ENCODE measurements at regions not wholly inside any gene's neighbourhood (a gene's known extent, or its start where the extent isn't known, plus 50 kb on each side); places are given as distances from the start of the nearest gene placed in this dataset.

GRCh38 chr14:89544636-89545301 lies 127.7 kb upstream of the FOXN3 start:
- CTCF ChIA-PET = interaction anchor here (1.1 kb wide), 1 partner anchor 504 kb away, joined by 3 read pairs; no protein-coding TSS in a partner anchor
- no peak for TF ChIP-seq CTCF (IDR thresholded peaks at IDR 0.05; ENCODE audit: low read depth, low read length)
- Histone ChIP-seq H3K4me3 (ENCODE audit: low read depth, low read length) (no peak overlapping the region), H3K9me3 (ENCODE audit: control insufficient read depth, insufficient read depth, low read length) (no peaks in the 10 kb centered on the region; the same call in 1 of the 2 replicates), H3K27ac (ENCODE audit: low read depth, low read length) (no peak overlapping the region), H3K27me3 (ENCODE audit: control insufficient read depth, insufficient read depth, low read length) (no peaks in the 10 kb centered on the region)
- no peak for DNase-seq (ENCODE audit: low read depth, low spot score)
- POLR2A ChIA-PET = no interaction called here

- POLR2A ChIA-PET = interaction anchor here (0.6 kb wide), 1 partner anchor 19 kb away, joined by 8 read pairs; no protein-coding TSS in a partner anchor
- DNase-seq (ENCODE audit: low read depth, low spot score) = no peak
- H3K27ac ChIP-seq (ENCODE audit: low read depth, low read length) = no peak overlapping the region
- no peak for TF ChIP-seq CTCF (IDR thresholded peaks at IDR 0.05; ENCODE audit: low read depth, low read length)
- CTCF ChIA-PET = interaction anchor here (0.9 to 1.0 kb wide), 2 partner anchors 73 to 372 kb away, joined by 3 to 4 read pairs; no protein-coding TSS in a partner anchor
- no peaks in the 10 kb centered on the region for H3K27me3 ChIP-seq (ENCODE audit: control insufficient read depth, insufficient read depth, low read length)
- H3K4me3 ChIP-seq (ENCODE audit: low read depth, low read length) = no peak overlapping the region
- H3K9me3 ChIP-seq (ENCODE audit: control insufficient read depth, insufficient read depth, low read length) = no peaks in the 10 kb centered on the region; the same call in 1 of the 2 replicates
These were observed 126.4 kb upstream of the FOXN3 start for GRCh38 chr14:89543425-89543790.

- POLR2A ChIA-PET = interaction anchor here (0.6 kb wide), 1 partner anchor 19 kb away, joined by 8 read pairs; no protein-coding TSS in a partner anchor
- Histone ChIP-seq H3K9me3 (ENCODE audit: control insufficient read depth, insufficient read depth, low read length) (no peaks in the 10 kb centered on the region; the same call in 1 of the 2 replicates), H3K27me3 (ENCODE audit: control insufficient read depth, insufficient read depth, low read length) (no peaks in the 10 kb centered on the region), H3K4me3 (ENCODE audit: low read depth, low read length) (no peak overlapping the region), H3K27ac (ENCODE audit: low read depth, low read length) (no peak overlapping the region)
- CTCF ChIA-PET = interaction anchor here (1.0 kb wide), 1 partner anchor 372 kb away, joined by 4 read pairs; no protein-coding TSS in a partner anchor
- no peak for DNase-seq (ENCODE audit: low read depth, low spot score)
- no peak for TF ChIP-seq CTCF (IDR thresholded peaks at IDR 0.05; ENCODE audit: low read depth, low read length)
These were observed 125.9 kb upstream of the FOXN3 start for GRCh38 chr14:89542786-89543424.

GRCh38 chr14:89540830-89541470 lies 123.9 kb upstream of the FOXN3 start:
- no peak overlapping the region for H3K4me3 ChIP-seq (ENCODE audit: low read depth, low read length)
- H3K9me3 ChIP-seq (ENCODE audit: control insufficient read depth, insufficient read depth, low read length) = no peaks in the 10 kb centered on the region; the same call in 1 of the 2 replicates
- H3K27me3 ChIP-seq (ENCODE audit: control insufficient read depth, insufficient read depth, low read length) = no peaks in the 10 kb centered on the region
- peak overlapping the region; percentile 22 for H3K27ac ChIP-seq (ENCODE audit: low read depth, low read length)
- ChIA-PET POLR2A (interaction anchor here (0.5 to 1.1 kb wide), 6 partner anchors 60 to 752 kb away, joined by 3 to 6 read pairs (median 3); no protein-coding TSS in a partner anchor), CTCF (interaction anchor here (0.8 kb wide), 2 partner anchors 16 to 23 kb away, joined by 3 read pairs; no protein-coding TSS in a partner anchor)
- no peak for TF ChIP-seq CTCF (IDR thresholded peaks at IDR 0.05; ENCODE audit: low read depth, low read length)
- peak; percentile 63 for DNase-seq (ENCODE audit: low read depth, low spot score)

All from AG04450 (cell line).